GM18907 (cell line): ENCODE measurements at regions not wholly inside any gene's neighbourhood (a gene's known extent, or its start where the extent isn't known, plus 50 kb on each side); places are given as distances from the start of the nearest gene placed in this dataset.

ENCODE experiments used
- ATAC-seq: cut with Tn5 transposase; IDR thresholded peaks from one replicate; pipeline ENCODE4 v1.9.1; 2021; ENCODE audit warnings: mild to moderate bottlenecking, moderate library complexity; ENCODE audit not compliant: unreplicated experiment

DNA sequence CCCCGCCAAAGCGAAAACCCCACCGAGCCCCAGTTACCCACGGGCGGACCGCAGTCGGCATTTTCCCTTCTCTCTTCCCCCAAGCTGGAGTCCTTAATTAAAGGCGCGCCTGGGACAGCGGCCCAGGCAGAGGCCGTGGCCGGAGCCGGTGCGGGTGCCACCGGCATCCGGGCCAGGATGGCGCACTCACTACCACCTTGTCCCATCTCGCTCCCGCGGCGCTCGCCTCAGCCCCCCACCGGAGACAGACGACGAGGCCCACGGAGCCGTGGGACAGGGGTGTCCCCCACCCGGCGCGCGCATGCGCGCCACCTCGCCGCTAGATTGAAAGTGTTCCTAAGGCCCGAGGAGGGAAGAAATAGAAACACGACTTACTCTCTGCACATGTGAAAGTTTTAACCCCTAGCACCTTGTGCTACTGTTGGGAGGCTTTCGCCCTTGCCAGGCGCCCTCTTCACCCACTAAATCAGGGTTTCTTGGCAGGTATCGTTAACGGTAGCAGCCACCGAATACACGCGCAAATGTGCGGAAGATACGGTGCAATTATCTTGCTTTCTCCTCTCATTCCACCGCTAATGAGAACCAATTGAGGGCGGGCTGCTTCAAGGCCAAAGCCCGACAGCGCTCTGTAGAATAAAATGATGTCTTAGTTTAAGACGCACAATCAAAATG lies 64.3 kb upstream of the CCDC160 start:
- ATAC-seq: peak; percentile 44

DNA sequence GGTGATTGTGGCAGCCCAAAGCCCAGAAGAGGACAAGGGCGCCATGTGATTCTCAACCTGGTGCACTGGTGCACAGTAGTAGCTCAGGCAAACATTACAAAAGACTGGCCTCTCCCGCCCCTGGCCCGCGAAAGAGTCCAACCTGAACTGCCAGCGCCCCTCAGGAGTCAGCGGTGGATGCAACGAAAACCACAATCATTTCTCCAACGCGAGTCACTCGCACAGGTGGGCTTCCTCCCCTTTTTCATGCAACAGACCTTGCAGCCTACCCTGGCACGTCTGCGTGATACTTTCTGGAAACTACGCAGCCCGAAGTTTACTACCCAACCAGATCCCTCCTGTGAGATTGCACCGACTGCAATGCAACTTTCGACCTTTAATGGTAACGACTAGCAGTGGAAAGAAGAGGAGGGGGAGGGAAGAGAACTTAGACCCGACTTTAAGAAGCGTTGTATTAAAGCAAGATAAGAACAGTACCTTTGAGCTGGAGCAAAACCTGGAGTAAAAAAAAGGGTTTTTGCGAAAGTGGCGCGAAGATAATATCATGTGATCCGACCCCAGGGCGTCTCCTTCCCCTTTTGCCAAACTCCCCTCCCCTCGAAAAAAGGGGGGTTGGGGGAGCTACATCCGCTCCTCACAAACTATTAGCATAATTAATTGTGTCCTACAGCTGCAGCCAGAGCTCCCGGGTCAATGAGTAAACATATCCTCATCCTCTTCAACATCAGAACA lies 63.3 kb upstream of the CCDC160 start:
- ATAC-seq: no peak

DNA sequence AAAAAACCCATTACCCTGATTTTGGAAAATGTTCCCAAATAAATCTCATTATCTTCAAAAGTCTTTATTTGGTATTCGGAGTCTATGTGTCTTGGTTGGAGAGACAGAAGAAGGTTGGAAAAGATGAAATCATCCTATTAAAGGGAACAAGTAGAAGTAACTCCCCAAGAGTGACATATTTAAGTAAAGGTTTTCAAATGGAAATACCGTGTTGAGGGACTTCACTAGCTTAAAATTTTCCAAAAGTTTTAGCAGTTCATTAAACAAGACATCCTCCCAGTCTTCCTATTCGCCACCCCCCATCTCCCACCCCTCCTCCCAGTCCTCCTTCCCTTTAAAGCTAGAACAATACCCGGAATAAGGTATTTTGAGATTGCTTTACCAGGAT lies 62.7 kb upstream of the CCDC160 start:
- no peak for ATAC-seq

DNA sequence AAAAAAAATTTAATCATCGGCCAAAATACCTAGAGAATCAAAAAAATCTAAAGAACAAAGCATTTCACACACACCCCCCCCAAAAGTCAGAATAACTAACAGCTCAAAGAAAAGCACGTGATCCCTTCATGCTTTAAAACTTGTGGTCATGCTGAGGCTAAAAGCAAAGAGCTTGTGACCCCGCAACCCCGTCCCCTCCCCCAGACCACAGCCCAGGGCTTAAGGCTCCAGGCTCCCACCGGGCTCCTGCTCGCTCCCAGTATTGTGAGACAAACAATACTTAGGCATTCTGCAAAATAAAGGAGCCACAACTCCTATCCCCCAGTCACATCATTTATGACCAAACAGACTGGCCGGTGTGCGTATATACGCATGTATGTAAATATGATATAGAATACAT lies 62.1 kb upstream of the CCDC160 start:
- ATAC-seq: no peak

DNA sequence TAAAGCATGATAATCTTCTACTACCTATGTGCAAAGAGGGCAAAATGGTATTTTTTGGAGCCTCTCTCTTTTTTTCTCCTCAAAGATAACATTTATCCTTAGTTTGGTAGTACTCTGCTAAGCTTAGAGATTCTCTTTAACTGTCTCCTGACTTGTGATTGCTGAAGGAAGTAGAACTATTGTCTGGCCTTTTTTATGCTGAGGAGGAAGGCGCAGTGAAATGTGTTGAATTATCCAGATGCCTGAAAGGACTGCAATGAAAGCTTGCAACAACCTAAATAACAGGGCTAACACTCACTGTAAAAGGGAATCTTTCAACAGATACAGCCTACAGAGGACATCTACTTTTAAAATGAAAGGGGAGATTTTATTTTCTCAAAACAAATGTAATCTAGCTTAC lies 59.5 kb upstream of the CCDC160 start:
- no peak for ATAC-seq

DNA sequence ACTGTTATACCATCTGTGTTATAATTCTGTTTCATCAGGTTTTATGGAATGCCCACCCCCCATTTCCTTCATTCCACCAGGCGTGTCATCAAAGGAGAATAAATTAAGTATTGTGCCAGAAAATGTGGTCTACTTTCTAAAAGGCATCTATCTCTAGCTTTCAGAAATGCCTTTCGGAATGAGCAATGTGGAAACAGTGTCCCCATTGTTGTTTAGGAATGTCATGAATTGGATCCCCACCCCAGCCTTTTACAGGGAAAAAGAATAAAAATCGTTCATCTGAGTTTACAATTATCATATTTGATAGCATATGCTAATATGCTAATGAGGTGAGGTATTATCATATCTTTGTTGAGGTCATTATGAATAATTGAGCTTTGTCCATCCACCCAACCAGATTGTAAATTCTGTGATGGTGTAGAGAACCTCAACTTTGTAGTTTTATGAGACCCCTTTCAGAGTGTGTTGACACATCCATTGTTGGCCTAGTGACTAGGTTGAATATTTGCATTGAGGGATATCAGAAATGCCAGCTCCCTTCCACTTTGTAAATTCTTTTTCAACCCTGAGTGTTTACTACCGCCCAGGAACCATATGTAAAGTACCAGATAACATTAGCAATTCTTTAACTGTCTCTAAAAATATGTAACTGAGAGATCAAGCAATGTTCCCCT lies 56.2 kb upstream of the CCDC160 start:
- ATAC-seq: no peak

DNA sequence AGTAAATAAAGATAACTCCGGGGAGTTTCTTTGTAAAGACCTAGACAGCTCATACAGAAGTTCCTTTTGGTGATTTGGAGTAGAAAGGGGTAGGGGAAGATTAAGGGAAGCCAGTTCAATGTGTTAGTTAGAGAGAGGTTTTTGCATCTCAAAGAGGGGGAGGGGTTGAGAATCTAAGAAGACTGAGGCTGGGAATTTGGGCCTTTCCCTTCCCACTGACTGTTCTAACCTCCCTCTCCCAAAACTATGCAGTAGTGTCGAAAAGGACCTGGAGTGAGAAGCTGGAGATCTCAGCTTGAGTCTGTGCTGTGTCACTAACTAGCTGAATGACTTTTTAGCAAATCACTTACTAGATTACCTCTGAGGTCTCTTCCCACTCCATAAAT lies 55.7 kb upstream of the CCDC160 start:
- no peak for ATAC-seq

DNA sequence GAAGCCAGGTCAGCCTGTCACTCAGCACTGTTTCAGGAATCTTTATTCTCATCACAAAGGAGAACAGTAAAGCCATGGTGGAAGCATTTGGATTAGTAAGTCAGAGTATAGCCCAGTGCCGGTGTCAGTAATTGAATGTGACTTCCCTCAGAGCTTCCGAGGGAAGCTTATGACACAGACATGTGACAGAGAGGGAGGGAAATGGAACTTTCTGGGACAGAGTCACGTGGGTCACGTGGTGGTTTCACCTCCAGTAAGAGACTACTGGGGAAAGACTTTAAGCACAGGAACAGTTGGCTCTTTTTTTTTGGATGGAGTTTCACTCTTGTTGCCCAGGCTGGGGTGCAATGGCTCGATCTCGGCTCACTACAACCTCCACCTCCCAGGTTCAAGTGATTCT lies 53.3 kb upstream of the CCDC160 start:
- no peak for ATAC-seq

DNA sequence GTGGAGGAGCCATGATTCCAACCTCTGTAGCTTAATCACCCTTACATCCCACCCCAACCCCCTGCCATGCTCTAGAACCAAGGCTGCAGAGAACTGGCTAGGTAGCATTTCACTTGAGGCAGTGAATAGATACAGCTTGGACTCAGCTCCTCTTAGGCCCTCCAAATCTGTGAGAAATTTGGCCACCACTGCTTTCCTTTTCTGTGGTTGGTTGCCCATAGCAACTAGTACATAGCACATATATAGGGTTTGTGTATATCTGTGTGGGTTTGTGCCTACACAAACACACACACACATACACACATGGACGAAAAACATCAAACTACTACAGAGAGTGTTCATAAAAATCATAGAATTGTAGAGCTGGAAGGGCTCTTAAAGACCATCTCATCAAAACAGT lies 52.0 kb upstream of the CCDC160 start:
- no peak for ATAC-seq

DNA sequence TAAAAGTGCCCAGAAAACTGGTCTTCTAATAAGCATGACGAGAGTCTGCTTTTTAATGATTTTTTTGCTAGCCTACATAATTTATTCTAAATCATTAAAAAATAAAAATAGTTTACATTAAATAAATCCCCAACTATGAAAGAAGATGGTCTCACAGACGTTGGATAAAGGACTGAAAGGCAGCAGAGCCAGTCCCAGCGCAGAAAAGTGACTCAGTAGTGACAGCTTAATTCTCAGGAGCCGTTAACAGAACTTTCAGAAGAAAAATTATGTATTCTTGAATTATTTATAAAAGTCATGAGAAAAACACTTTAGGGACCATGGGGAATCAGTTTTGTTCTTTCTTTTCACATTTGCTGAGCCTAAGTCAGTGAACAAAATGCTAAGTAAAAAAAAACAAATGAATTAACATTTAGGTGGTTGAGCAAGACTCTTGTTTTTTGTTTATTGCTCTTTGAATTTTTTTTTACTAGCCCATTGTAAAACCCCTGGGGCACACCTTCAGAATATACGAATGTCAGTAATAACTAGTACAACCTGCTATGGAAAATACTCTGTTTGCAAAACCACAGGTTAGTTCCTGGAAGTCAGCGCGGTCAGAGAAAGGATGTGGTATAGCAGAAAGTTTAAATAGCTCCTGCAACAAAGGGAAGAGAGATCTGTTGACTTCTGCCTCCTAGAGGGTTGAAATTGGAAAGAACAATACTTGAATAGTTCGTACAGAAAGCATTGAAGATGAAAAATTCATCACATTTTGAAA lies 50.4 kb upstream of the CCDC160 start:
- peak; percentile 91 for ATAC-seq
